Eye (tissue), 1 donor: ENCODE measurements at regions not wholly inside any gene's neighbourhood (a gene's known extent, or its start where the extent isn't known, plus 50 kb on each side); places are given as distances from the start of the nearest gene placed in this dataset.
A peak's percentile ranks its signal among the peaks of the same experiment; 100 is the strongest.
"Not testable (repeated sequence)": the region's sequence is repeated elsewhere in the genome, so short reads cannot be mapped to it uniquely, and the experiment has no call there.

Source experiments
- DNase-seq: peaks from one replicate; pipeline ENCODE4 v3.0.0-alpha.2; 2015

DNA sequence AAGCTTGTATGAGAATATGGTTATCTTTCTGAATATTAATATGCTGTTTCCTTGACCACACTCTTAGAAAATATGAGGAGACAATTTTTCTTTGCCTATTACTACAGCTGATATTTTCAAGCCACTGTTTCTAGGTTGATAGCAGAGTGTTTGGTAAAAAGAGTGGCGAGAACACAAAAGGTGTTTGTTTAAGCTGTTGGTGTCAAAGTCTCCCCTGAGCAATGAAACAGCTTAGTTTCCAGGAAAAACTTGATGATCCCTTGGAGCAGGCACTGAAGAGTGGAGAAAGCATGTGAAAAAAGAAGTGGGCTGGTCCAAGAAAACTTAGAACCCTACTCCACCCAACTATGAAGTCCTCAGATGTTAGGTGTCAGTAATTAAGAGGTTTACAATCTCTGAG, 182.7 kb downstream of the TFAP2B start:
- DNase-seq, result no peak

DNA sequence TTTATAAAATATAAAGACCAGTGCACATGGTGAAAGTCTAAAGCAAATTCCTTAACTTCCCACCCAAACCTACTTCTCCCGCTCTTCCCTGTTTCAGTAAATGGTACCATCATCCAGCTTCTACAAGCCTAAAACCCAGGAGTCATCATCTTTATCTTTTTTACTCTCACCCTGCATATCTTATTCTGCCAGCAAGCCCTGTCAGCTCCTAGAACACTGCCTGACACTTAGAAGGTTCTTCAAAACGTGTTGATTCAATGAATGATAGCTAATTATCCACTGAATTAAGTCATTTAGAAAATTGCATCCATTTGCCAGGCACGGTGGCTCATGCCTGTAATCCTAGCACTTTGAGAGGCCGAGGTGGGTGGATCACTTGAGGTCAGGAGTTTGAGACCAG, 185.7 kb downstream of the TFAP2B start:
- DNase-seq, result no peak

DNA sequence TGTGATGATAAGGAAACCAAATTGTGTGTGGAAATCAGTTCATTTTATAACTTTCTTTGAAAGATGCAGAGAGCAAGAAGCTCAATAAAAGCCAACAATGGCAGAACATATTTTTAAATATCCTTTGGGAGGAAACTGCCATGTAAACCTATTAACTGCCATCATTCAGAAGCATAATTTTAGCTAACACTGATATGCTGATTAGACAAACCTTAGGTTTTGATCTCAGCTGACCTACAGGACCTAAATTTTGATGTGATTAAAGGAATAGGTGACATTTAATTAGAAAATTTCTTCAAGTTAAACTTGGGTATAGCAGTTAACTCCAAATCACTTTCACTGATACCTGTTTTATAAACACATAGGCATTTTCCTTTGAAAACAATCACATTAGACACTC, 187.1 kb downstream of the TFAP2B start:
- no peak for DNase-seq

DNA sequence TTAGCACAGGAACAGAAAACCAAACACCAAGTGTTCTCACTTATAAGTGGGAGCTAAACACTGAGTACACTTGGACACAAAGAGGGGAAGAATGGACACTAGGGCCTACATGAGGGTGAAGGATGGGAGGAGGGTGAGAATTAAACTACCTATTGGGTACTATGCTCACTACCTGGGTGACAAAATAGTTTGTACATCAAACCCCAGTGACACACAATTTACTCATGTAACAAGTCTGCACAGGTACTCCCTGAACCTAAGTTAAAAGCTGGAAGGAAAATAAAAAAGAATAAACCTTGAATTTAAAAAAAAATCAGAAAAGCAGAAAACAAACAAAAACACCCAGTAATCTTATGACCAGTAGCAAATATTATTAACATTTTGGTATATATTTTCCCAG, 188.6 kb downstream of the TFAP2B start:
- no peak for DNase-seq

DNA sequence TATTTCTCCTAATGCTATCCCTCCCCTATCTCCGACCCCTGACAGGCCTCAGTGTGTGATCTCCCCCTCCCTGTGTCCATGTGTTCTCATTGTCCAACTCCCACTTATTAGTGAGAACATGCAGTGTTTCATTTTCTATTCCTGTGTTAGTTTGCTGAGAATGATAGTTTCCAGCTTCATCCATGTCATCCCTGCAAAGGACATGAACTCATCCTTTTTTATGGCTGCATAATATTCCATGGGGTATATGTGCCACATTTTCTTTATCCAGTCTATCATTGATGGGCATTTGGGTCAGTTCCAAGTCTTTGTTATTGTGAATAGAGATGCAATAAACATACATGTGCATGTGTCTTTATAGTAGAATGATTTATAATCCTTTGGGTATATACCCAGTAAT, 190.0 kb downstream of the TFAP2B start:
- DNase-seq, result not testable (repeated sequence)

DNA sequence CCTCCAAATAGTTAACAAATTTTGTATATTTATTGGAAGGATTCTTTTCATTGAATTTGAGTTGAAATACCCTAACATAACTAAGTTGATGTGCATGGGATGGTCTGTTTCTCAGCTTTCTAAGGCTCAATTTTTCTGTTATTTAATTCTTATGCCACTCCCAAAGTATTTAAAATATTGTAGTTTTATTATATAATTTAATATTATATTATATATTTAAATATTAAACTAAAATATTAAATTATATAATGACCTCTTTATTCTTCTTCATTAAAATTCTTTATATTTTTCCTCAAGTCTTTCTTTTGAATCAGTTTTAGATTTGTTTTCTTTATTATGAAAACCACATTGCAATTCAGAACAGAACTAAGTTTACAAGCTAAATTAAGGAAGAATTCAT, 194.7 kb downstream of the TFAP2B start:
- no peak for DNase-seq

DNA sequence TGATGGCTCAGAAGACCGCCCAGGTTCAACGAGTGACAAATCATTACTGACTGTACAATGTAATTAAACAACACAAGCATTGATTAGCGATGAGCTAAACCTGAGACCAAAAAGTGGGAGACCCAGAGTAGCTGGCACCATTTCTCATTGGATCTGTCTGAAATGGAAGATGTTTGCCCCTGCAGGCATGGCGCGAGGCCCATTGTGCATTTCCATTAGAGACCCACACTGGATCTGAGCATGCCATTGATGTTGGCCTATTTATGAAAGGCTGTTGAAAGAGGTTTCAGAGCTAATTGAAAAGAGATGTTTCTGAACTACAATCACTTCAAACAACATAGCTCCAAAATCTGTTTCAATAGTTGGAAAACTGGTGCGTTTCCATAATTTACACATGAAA, 196.7 kb downstream of the TFAP2B start:
- no peak for DNase-seq

DNA sequence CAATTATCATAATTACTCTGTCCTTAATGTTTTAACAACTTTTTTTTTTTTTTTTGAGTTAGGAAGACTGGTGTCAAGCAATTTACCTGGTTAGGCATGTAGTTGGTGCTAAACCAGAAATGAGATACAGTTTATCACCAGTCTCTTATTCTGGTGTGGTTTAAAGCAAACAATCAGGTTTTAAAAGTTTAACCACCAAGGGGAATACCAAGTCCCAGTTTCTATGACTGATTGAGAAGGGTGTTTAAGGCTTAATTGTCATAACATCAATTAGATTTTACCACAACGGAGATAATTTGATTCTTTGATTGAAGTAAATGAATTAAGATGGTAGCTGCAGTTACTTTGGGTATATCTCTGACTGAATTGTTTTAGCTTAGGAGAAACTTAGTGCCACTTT, 197.8 kb downstream of the TFAP2B start:
- DNase-seq, result no peak

DNA sequence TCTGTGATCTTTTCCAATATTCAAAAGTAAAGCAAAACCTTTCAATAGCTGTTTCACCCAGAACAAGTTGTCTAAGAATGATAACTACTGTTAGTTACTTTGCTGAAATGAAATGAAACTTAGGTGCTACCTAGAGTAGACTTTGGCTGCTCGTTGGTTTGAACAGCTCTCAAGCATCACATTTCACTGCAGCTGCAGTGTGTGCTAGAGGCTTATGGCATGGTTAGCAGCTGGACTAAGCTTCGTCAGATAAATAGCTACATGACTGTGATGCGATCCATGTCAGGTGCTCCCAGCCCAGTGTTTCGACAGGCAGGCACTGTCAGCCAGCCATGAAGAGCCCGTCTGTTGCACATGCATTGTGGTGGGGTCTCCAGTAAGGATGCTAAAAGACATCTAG, 201.1 kb downstream of the TFAP2B start:
- DNase-seq, result no peak

DNA sequence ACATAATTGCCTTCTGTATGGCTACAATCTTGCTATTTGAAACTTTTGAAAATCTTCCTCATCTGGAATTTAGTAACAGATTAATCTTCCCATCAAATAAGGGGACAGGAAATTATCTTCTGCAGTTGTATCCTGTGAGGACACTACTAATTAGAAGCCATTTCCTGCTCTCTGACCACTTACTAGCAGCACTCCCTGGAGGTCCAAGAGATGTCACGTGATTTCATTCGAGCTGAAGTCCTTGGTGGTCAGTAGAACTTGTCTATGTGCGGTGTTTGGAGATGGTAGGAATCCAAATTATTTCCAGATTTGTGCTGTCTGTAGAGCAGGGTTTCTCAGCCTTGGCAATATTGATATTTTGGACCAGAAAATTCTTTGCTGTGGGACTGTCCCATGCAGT, 202.5 kb downstream of the TFAP2B start:
- DNase-seq, result no peak

DNA sequence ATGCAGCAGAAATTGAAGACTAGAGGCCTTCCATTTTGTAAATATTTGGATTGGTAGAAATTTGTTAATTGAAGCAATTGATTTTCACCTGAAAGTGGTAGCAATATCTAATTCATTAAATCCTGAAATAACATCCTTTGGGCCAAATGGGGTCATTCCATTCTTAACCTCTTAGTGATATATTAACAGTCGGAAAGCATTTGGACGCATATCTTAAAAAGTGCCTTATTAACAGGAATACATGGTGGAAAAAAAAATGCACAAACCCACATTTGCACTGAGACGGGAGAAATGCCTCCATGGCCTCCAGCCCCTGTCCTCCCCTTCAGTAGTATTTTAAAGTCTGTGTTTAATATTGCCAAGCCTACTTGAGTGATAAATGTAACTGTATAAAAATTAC, 205.5 kb downstream of the TFAP2B start:
- no peak for DNase-seq

DNA sequence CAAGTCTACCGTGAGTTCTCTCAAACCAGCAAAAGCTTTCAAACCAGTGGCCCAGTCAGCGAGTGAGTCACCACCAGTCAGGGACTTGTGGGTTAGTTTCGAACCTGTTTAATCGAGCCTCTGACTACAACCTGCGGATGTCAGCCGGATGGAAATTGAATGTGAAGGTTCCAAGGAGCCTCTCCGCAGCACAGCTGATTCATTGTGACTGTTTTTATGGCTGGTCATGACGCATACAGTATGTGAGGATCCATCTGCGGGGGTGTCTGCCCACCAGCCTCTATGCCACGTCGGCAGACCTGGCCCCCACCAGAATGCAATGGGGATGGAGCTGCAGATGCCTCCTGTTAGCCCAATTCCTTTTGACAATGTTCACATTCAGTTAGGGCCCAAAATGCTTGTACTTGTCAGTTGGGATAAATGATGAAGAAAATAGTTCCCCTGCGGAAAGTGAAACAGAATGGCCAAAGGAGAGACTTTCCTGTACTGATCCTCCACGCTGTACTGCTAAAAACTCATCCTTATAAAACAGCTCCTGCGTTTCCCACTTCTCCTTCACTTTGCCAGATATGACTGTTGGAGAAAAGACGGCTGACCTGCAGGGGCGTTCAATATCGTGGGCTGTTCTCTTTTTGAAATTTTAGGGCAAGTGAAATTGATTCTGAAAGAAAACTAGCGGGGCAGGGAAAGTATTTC, 206.6 kb downstream of the TFAP2B start:
- peak; percentile 24 for DNase-seq

DNA sequence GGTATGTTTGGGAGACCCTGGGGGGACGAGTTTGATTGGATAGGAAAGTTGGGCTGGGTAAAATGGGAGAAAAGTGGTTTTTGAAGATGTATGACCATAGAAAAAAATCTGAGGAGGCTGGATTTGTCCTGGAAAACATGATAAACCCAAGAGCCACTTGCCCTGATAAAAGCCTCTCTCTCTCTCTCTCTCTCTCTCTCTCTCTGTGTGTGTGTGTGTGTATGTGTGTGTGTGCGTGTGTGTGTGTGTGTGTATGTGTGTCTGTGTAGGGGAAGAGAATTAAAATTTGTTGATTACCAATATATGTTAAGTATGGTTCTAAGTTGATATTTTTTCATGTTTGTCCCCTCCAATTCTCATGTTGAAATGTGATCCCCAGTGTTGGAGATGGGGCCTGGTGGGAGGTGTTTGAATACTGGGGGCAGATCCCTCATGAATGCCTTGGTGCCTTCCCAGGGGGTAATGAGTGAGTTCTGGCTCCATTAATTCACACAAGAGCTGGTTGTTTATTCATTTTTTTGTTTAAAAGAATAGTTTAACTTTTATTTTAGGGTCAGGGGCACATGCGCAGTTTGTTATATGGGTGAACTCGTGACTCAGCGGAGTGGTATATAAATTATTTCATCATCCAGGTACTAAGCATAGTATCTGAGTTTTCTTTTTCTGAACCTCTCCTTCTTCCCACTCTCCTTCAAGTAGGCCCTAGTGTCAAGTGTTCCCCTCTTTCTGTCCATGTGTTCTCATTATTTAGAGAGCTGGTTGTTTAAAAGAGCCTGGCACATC, 208.8 kb downstream of the TFAP2B start:
- DNase-seq, result no peak

DNA sequence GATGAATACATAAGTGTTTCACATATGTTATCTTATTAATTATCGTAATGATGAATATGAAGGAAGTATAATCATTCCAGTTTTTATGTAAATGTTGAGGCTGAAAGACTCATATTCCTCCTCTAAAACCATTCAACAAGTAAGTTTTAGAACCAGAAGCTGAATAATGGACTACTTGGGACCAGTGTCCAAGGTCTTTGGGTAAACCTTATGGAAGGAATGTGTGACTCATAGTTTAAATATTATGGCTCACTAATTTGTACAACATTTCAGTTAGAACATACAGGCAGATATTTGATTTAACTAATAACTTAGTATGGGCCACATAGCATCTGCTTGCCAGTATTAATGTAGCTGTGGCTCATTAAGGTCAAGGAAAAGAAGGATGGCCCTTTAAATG, 209.6 kb downstream of the TFAP2B start:
- DNase-seq, result no peak

DNA sequence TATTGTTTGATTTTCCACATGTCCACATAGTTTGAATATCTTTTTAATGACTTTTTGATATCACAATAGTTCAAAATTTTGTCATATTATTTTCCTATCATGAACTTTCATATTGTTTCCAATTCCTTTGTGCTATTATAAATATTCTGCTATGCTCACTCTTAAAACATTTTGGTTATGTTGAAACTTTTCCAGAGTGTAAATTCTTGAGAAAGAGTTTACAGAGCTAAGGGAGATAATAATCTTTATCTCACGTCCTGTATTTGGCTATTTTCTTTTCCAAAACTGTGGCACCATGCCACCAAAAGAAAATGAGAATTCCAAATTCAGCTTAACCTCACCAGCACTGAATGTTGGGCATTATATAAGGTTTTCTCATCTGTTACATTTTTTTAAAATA, 210.9 kb downstream of the TFAP2B start:
- no peak for DNase-seq

DNA sequence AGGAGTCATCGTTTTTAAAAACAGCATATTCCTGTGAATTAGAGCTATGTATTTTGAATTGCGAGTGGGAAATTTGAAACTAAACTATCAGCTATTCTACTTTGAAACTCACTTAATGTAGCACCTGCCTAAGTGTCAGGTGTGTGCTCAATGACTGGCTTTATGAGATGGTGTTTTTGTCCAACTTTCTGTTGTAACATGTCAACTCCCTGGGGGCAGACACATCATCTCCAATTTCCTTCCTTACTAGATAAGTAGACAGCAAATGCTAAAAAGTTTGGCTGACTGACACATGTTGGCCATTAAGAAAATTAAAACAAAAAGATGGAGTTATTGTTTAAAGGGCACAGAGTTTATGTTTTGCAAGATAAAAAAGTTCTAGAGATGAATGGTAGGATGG, 226.9 kb downstream of the TFAP2B start:
- DNase-seq, result peak; percentile 23

DNA sequence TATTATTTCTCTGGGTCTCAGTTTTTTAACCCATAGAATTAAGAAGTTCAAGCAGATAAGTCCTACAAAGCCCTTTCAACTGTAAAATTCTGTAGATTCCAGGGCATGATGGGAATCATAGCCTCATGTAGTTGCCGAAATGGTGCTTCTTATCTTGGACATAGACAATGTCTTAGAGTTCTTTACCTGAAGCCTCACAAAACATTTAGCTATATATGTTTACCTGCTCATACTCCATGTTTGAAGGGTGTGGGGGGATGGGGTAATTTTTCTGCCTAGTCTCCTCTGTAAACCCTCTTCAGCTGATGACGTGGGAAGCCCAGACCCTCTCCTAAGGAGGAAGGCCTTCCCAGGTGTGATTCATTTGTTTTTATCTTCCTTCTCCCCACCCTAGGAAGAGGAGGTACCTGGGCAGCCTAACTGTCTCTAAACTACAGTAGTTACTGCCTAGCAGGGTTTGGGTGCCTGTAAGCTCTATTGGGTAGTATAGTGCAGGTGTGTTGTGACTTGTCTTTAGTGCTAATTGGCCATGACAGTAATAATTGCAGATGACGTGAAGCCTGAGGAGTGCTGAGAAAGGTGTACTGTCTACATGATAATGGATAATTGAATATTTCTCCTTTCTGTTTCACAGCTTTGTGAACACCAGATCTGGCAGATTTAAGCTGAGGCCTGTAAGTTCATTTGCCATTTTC, 230.8 kb downstream of the TFAP2B start:
- DNase-seq, result no peak

DNA sequence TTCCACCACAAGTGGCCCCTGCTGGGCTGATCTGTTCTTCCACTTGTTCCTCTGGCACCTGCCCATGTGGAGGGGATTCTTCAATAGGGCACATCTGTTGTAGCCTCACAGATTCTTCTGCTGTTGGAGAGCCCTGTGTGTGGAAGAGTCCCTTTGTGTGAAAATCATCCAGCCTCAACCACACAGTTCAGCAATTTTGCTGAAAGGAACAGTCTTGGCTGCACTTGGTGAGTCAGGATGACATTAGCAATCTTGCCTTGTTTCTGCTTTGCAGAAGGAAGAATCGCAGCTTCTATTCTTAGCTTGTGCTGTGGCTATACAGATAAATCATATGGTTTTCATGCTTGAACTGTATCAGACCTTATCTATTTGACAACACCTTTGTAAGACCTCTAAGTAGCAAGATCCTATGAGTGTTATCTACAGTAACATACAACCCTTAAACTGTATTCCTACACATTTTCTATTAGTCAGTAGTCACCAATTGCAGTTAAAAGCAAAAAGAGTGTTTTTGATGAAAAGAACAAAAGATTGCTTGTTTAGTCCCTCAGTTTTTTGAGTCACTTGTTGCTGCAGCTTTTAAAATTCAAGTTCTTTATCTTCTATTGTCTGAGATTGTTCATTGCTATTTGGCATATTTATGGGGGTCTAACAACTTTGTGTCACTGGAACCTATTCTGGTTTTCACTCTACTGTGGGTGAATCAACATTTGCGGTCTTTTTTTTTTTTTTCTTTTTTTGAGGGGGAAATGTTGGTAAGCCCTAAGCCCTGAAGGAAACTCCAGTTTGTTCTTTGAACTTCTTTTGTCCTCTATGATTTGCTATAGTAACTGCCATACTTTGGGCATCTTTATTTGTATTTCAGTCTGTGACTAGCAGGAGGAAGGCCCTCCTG, 231.6 kb downstream of the TFAP2B start:
- no peak for DNase-seq

DNA sequence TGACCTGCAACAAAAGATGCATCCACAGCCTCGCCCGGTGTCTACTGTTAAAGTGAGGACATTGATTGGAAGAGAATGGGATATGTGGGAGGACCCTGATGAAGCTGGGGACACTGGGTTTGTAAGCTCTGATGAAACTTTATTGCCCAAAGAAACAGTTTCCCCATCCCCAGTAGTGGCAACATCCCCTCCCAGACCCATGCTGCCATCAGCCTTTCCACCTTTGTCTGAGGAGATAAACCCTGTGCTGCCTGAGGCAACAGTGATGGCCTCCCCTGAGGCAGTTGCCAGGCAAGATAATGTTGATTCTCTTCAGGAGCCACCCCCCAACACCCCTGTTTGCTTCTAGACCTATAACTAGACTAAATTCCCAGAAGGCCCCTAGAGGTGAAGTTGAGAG, 234.0 kb downstream of the TFAP2B start:
- DNase-seq, result not testable (repeated sequence)

DNA sequence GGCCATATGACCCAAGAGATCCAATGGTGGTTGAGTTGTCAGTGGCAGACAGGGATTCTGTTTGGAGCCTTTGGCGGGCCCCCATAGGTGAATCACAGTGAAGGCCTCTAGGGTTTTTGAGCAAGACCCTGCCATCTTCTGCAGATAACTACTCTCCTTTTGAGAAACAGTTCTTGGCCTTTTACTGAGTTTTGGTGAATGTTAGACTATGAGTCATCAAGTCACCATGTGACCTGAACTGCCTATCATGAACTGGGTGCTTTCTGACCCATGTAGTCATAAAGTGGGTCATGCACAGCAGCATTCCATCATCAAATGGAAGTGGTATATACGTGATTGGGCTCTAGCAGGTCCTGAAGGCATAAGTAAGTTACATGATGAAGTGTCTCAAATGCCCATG, 236.6 kb downstream of the TFAP2B start:
- DNase-seq, result not testable (repeated sequence)

DNA sequence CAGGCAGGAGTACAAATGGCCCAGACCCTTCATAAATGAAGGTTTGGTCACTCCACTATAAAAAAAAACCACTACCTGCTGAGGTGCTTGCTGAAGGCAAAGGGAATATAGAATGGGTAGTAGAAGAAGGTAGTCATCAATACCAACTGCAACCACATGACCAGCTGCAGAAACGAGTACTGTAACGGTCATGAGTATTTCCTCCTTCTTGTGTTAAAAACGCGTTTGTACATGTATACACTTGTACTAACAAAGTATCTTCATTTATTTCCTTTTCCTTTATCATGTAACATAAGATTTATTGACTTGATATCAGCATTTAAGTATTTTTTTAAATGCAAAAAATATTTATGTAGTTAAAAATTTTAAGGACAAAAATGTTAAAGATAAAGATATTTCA, 238.6 kb downstream of the TFAP2B start:
- no peak for DNase-seq

DNA sequence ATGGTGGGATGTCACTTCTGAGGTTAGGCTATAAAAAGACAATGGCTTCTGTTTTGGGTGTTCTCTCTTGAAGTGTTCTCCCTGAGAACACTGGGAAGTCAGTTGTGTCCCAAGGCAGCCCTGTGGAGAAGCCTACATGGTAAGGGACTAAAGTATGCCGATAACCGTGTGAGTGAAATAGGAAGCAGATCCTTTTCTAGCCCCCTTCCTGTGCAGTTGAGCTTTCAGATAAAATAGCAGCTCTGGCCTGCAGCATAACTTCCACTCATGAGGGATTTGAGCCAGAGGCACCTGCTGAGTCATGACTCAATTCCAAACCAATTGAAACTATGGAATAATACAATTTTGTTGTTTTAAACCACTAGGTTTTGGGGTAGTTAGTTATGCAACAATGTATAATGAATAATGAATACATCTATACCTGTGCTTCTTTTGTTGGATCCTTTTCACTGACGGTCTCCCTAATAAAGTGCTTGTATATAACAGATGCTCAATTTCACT, 241.6 kb downstream of the TFAP2B start:
- no peak for DNase-seq
